Dendritic cell treated with granulocyte-macrophage colony-stimulating factor and Interleukin-4, amounts not matched to agents 40 ng/mL and 50 ng/mL, for 4 days (primary cell): ENCODE measurements at regions not wholly inside any gene's neighbourhood (a gene's known extent, or its start where the extent isn't known, plus 50 kb on each side); places are given as distances from the start of the nearest gene placed in this dataset.
"Not testable (repeated sequence)": the region's sequence is repeated elsewhere in the genome, so short reads cannot be mapped to it uniquely, and the experiment has no call there.

Experiments
- H3K27ac Mint-ChIP-seq: one replicate; pipeline ENCODE4 v1.8.0; 2022; ENCODE audit warnings: mild to moderate bottlenecking, mixed read lengths
- H3K27me3 Mint-ChIP-seq: one replicate; pipeline ENCODE4 v1.8.0; 2022; ENCODE audit warnings: mild to moderate bottlenecking, mixed read lengths
- H3K36me3 Mint-ChIP-seq: one replicate; pipeline ENCODE4 v1.8.0; 2022; ENCODE audit warnings: low read depth, mixed read lengths
- H3K4me1 Mint-ChIP-seq: one replicate; pipeline ENCODE4 v1.8.0; 2022; ENCODE audit warnings: low read depth, mixed read lengths
- H3K4me3 Mint-ChIP-seq: one replicate; pipeline ENCODE4 v1.8.0; 2022; ENCODE audit warnings: mild to moderate bottlenecking, moderate library complexity, mixed read lengths
- H3K9me3 Mint-ChIP-seq: one replicate; pipeline ENCODE4 v1.8.0; 2022; ENCODE audit warnings: mixed read lengths
- intact Hi-C: fragments of 100-400 bp; cut with micrococcal nuclease; formaldehyde crosslinking; loops from one replicate; pipeline ENCODE4 v1.15.0; 2022

- no peaks in the 10 kb centered on the region for H3K27me3 Mint-ChIP-seq
- intact Hi-C loops: no loop called here
- H3K36me3 Mint-ChIP-seq: no peaks in the 10 kb centered on the region
- H3K4me1 Mint-ChIP-seq: peaks cover 6% of the 10 kb centered on the region
- H3K4me3 Mint-ChIP-seq: no peak overlapping the region
- no peaks in the 10 kb centered on the region for H3K9me3 Mint-ChIP-seq
- H3K27ac Mint-ChIP-seq: no peak overlapping the region
Observed at GRCh38 chr7:20539201-20539600, 76.3 kb upstream of the ABCB5 start.

- H3K36me3 Mint-ChIP-seq: no peaks in the 10 kb centered on the region
- intact Hi-C loops: no loop called here
- H3K27ac Mint-ChIP-seq: no peak overlapping the region
- H3K4me3 Mint-ChIP-seq: no peak overlapping the region
- peaks cover 6% of the 10 kb centered on the region for H3K4me1 Mint-ChIP-seq
- no peaks in the 10 kb centered on the region for H3K9me3 Mint-ChIP-seq
- H3K27me3 Mint-ChIP-seq: no peaks in the 10 kb centered on the region
Observed at GRCh38 chr7:20541608-20542349, 73.7 kb upstream of the ABCB5 start.

GRCh38 chr7:20542594-20542993 is 72.9 kb upstream of the ABCB5 start:
- Mint-ChIP-seq H3K4me1 (peaks cover 6% of the 10 kb centered on the region), H3K27me3 (no peaks in the 10 kb centered on the region), H3K36me3 (no peaks in the 10 kb centered on the region), H3K9me3 (no peaks in the 10 kb centered on the region), H3K27ac (no peak overlapping the region), H3K4me3 (no peak overlapping the region)
- intact Hi-C loops: no loop called here

- H3K4me3 Mint-ChIP-seq: no peak overlapping the region
- H3K4me1 Mint-ChIP-seq: peaks cover 6% of the 10 kb centered on the region
- no peaks in the 10 kb centered on the region for H3K9me3 Mint-ChIP-seq
- no peak overlapping the region for H3K27ac Mint-ChIP-seq
- no peaks in the 10 kb centered on the region for H3K36me3 Mint-ChIP-seq
- no peaks in the 10 kb centered on the region for H3K27me3 Mint-ChIP-seq
- intact Hi-C loops: no loop called here
Observed at GRCh38 chr7:20543500-20543899, 72.0 kb upstream of the ABCB5 start.

- H3K4me1 Mint-ChIP-seq: peaks cover 6% of the 10 kb centered on the region
- no peak overlapping the region for H3K4me3 Mint-ChIP-seq
- no peak overlapping the region for H3K27ac Mint-ChIP-seq
- no peaks in the 10 kb centered on the region for H3K9me3 Mint-ChIP-seq
- intact Hi-C loops: no loop called here
- no peaks in the 10 kb centered on the region for H3K36me3 Mint-ChIP-seq
- no peaks in the 10 kb centered on the region for H3K27me3 Mint-ChIP-seq
Observed at GRCh38 chr7:20545016-20545415, 70.5 kb upstream of the ABCB5 start.

- H3K36me3 Mint-ChIP-seq, H3K4me3 Mint-ChIP-seq, H3K27me3 Mint-ChIP-seq, H3K9me3 Mint-ChIP-seq, intact Hi-C loops, H3K4me1 Mint-ChIP-seq, H3K27ac Mint-ChIP-seq: not testable (repeated sequence)
Observed at GRCh38 chr7:20546958-20547357, 68.5 kb upstream of the ABCB5 start.

- Mint-ChIP-seq H3K4me3 (no peak overlapping the region), H3K36me3 (no peaks in the 10 kb centered on the region), H3K9me3 (no peaks in the 10 kb centered on the region), H3K27me3 (no peaks in the 10 kb centered on the region), H3K4me1 (peaks cover 5% of the 10 kb centered on the region), H3K27ac (no peak overlapping the region)
- intact Hi-C loops: no loop called here
Observed at GRCh38 chr7:20554072-20554471, 61.4 kb upstream of the ABCB5 start.

GRCh38 chr7:20556091-20556490 is 59.4 kb upstream of the ABCB5 start:
- intact Hi-C loops: no loop called here
- Mint-ChIP-seq H3K27ac (no peak overlapping the region), H3K9me3 (no peaks in the 10 kb centered on the region), H3K27me3 (no peaks in the 10 kb centered on the region), H3K4me3 (no peak overlapping the region), H3K36me3 (no peaks in the 10 kb centered on the region), H3K4me1 (peaks cover 5% of the 10 kb centered on the region)

- peaks cover 5% of the 10 kb centered on the region for H3K4me1 Mint-ChIP-seq
- H3K4me3 Mint-ChIP-seq: no peak overlapping the region
Observed at GRCh38 chr7:20557116-20557515, 58.4 kb upstream of the ABCB5 start.

GRCh38 chr7:20558963-20559716 is 56.3 kb upstream of the ABCB5 start:
- no peak overlapping the region for H3K4me3 Mint-ChIP-seq
- no peaks in the 10 kb centered on the region for H3K9me3 Mint-ChIP-seq
- H3K4me1 Mint-ChIP-seq: peaks cover 5% of the 10 kb centered on the region
- intact Hi-C loops: no loop called here
- no peaks in the 10 kb centered on the region for H3K27me3 Mint-ChIP-seq
- no peaks in the 10 kb centered on the region for H3K36me3 Mint-ChIP-seq
- no peak overlapping the region for H3K27ac Mint-ChIP-seq

More at GRCh38 chr7:20557116-20557515, 58.4 kb upstream of the ABCB5 start:
- Mint-ChIP-seq H3K9me3 (no peaks in the 10 kb centered on the region), H3K27ac (no peak overlapping the region), H3K36me3 (no peaks in the 10 kb centered on the region), H3K27me3 (no peaks in the 10 kb centered on the region)
- intact Hi-C loops: no loop called here

GRCh38 chr7:20559883-20560282 is 55.6 kb upstream of the ABCB5 start:
- Mint-ChIP-seq H3K27me3 (no peaks in the 10 kb centered on the region), H3K4me3 (no peak overlapping the region), H3K27ac (no peak overlapping the region), H3K4me1 (peaks cover 5% of the 10 kb centered on the region), H3K36me3 (no peaks in the 10 kb centered on the region), H3K9me3 (no peaks in the 10 kb centered on the region)
- intact Hi-C loops: no loop called here

GRCh38 chr7:20560325-20561180 is 54.9 kb upstream of the ABCB5 start:
- Mint-ChIP-seq H3K9me3 (no peaks in the 10 kb centered on the region), H3K27me3 (no peaks in the 10 kb centered on the region), H3K4me3 (no peak overlapping the region), H3K27ac (no peak overlapping the region), H3K4me1 (peaks cover 5% of the 10 kb centered on the region), H3K36me3 (no peaks in the 10 kb centered on the region)
- intact Hi-C loops: no loop called here

- Mint-ChIP-seq H3K27me3 (no peaks in the 10 kb centered on the region), H3K27ac (no peak overlapping the region), H3K36me3 (no peaks in the 10 kb centered on the region), H3K4me3 (no peak overlapping the region), H3K9me3 (no peaks in the 10 kb centered on the region), H3K4me1 (peaks cover 5% of the 10 kb centered on the region)
- intact Hi-C loops: no loop called here
Observed at GRCh38 chr7:20561466-20561865, 54.0 kb upstream of the ABCB5 start.

GRCh38 chr7:20561908-20562307 is 53.6 kb upstream of the ABCB5 start:
- H3K36me3 Mint-ChIP-seq: no peaks in the 10 kb centered on the region
- no peak overlapping the region for H3K27ac Mint-ChIP-seq
- intact Hi-C loops: no loop called here
- H3K4me3 Mint-ChIP-seq: no peak overlapping the region
- peaks cover 5% of the 10 kb centered on the region for H3K4me1 Mint-ChIP-seq
- H3K9me3 Mint-ChIP-seq: peaks cover 3% of the 10 kb centered on the region
- no peaks in the 10 kb centered on the region for H3K27me3 Mint-ChIP-seq
